AG09309 (cell line): ENCODE measurements at regions not wholly inside any gene's neighbourhood (a gene's known extent, or its start where the extent isn't known, plus 50 kb on each side); places are given as distances from the start of the nearest gene placed in this dataset.
"Not testable (repeated sequence)": the region's sequence is repeated elsewhere in the genome, so short reads cannot be mapped to it uniquely, and the experiment has no call there.

ENCODE experiments used
- DNase-seq: peaks from one replicate; pipeline ENCODE4 v3.0.0-alpha.2; 2010; ENCODE audit warnings: low read depth
- H3K4me3 ChIP-seq: 2 replicates; pipeline ENCODE4 v1.5.1; 2011; ENCODE audit warnings: mild to moderate bottlenecking, low read depth, low read length, moderate library complexity; ENCODE audit not compliant: control insufficient read depth
- CTCF ChIP-seq: IDR thresholded peaks from 2 replicates; pipeline ENCODE4 v1.5.1; 2011; ENCODE audit warnings: mild to moderate bottlenecking, low read depth, low read length, inconsistent platforms; ENCODE audit not compliant: insufficient read depth, control insufficient read depth; ENCODE audit errors: missing control alignments

- TF ChIP-seq CTCF = no peak
- no peak for DNase-seq
- no peak overlapping the region for H3K4me3 ChIP-seq
These were observed 142.6 kb downstream of the EMP1 start for GRCh38 chr12:13339091-13339490.

DNA sequence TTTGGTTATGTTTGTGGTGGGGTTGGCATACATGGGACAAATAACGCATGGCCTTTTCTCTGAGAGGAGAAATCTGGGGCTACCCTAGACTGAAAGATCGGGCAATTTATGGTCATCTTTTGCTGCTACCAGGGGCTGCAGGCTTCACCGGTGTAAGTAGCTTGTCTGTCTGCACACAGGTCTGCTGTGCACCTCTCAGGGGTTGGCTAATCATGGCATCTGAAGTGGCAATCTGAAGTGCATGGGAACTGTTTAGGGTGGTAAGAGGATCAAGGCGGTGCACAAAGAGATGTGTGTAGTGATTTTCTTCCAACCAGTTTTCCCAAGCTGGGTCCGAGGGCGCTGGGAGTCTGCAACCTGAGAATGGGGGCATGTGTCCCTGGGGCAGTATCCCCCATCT is 141.3 kb downstream of the EMP1 start:
- TF ChIP-seq CTCF = no peak
- no peak for DNase-seq
- H3K4me3 ChIP-seq = no peak overlapping the region

GRCh38 chr12:13336216-13336615 is 139.7 kb downstream of the EMP1 start:
- no peak for DNase-seq
- TF ChIP-seq CTCF = no peak
- no peak overlapping the region for H3K4me3 ChIP-seq

GRCh38 chr12:13328535-13328934 is 132.0 kb downstream of the EMP1 start:
- DNase-seq = no peak
- no peak overlapping the region for H3K4me3 ChIP-seq
- TF ChIP-seq CTCF = no peak

- H3K4me3 ChIP-seq = no peak overlapping the region
- no peak for TF ChIP-seq CTCF
- DNase-seq = no peak
These were observed 129.6 kb downstream of the EMP1 start for GRCh38 chr12:13326076-13326475.

DNA sequence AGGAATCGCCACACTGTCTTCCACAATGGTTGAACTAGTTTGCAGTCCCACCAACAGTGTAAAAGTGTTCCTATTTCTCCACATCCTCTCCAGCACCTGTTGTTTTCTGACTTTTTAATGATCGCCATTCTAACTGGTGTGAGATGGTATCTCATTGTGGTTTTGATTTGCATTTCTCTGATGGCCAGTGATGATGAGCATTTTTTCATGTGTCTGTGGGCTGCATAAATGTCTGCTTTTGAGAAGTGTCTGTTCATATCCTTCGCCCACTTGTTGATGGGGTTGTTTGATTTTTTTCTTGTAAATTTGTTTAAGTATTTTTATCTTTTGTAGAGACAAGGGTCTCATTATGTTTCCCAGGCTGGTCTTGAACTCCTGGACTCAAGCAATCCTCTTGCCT is 128.5 kb downstream of the EMP1 start:
- not testable (repeated sequence) for H3K4me3 ChIP-seq, DNase-seq

GRCh38 chr12:13318231-13319015 is 121.9 kb downstream of the EMP1 start:
- no peak for TF ChIP-seq CTCF

More at GRCh38 chr12:13318231-13319015, 121.9 kb downstream of the EMP1 start:
- no peak overlapping the region for H3K4me3 ChIP-seq
- DNase-seq = no peak
